ENCODE measurements at regions not wholly inside any gene's neighbourhood (a gene's known extent, or its start where the extent isn't known, plus 50 kb on each side); places are given as distances from the start of the nearest gene placed in this dataset.

- TF ChIP-seq CTCF (IDR thresholded peaks at IDR 0.05) (no peak), EP300 (IDR thresholded peaks at IDR 0.05; ENCODE audit: low read depth) (no peak), POLR2A (IDR thresholded peaks at IDR 0.05) (no peak), POLR2AphosphoS5 (IDR thresholded peaks at IDR 0.05) (no peak)
Measured at GRCh38 chr16:52718046-52718445, 171.1 kb upstream of the TOX3 start.

All from transverse colon (tissue), 4 donors.